Stimulated activated naive CD8-positive, alpha-beta T cell treated with anti-CD3 and anti-CD28 coated beads, Interleukin-15, Interleukin-2, amounts not matched to agents 100 ng/mL and 50 ng/mL, for 24 hours (primary cell): ENCODE measurements at regions not wholly inside any gene's neighbourhood (a gene's known extent, or its start where the extent isn't known, plus 50 kb on each side); places are given as distances from the start of the nearest gene placed in this dataset.

Experiments used
- H3K27ac Mint-ChIP-seq: one replicate; pipeline ENCODE4 v1.8.0; 2021; ENCODE audit warnings: mild to moderate bottlenecking, mixed read lengths
- H3K27me3 Mint-ChIP-seq: one replicate; pipeline ENCODE4 v1.8.0; 2021; ENCODE audit warnings: mixed read lengths
- H3K36me3 Mint-ChIP-seq: one replicate; pipeline ENCODE4 v1.8.0; 2021; ENCODE audit warnings: low read depth, mixed read lengths
- H3K4me1 Mint-ChIP-seq: one replicate; pipeline ENCODE4 v1.8.0; 2021; ENCODE audit warnings: low read depth, mixed read lengths
- H3K4me3 Mint-ChIP-seq: one replicate; pipeline ENCODE4 v1.8.0; 2021; ENCODE audit warnings: mild to moderate bottlenecking, mixed read lengths
- H3K9me3 Mint-ChIP-seq: one replicate; pipeline ENCODE4 v1.8.0; 2021; ENCODE audit warnings: mixed read lengths

DNA sequence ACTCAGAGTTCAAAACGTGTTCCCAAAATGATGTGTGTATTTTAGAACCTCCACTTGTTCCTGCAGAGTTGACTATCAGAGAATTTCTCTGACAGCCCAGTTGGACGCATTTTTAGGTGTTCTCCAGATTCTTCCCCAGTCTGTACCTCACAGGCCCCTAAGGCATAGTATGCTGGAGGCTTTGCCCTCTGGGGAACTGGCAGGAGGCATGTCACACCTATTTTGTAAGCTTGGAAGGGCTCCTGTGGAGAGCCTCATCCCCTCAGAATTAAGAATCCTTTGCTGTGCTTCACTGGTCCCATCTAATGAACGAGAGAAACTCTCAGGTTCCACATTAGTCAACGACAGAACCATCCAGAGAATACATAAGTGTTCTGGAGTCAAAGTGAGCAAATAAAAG is 144.1 kb upstream of the SLC30A5 start:
- Mint-ChIP-seq H3K9me3 (no peaks in the 10 kb centered on the region), H3K4me3 (no peak overlapping the region), H3K4me1 (no peaks in the 10 kb centered on the region), H3K27me3 (no peaks in the 10 kb centered on the region), H3K36me3 (no peaks in the 10 kb centered on the region), H3K27ac (no peak overlapping the region)

DNA sequence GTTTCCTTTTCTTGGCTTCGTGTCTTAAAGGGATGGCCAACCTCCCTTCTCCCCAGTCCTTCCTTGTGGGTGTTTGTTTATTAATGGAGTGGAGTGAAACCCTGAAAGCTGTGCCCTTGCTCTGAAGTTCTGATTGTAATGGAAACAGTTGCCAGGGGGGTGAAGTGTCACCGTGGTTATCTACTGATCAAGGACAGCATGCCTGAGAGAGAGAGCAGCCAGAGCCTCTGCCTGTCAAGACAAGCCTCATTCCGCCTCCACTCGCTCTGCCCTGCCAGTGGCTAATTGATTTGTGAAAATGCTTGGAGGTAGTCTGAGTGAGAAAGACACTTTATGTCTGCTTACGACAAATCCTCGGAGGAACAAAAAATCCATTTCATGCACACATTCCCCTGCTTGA is 143.7 kb upstream of the SLC30A5 start:
- Mint-ChIP-seq H3K27ac (no peak overlapping the region), H3K9me3 (no peaks in the 10 kb centered on the region), H3K4me3 (no peak overlapping the region), H3K36me3 (no peaks in the 10 kb centered on the region), H3K27me3 (no peaks in the 10 kb centered on the region), H3K4me1 (no peaks in the 10 kb centered on the region)

DNA sequence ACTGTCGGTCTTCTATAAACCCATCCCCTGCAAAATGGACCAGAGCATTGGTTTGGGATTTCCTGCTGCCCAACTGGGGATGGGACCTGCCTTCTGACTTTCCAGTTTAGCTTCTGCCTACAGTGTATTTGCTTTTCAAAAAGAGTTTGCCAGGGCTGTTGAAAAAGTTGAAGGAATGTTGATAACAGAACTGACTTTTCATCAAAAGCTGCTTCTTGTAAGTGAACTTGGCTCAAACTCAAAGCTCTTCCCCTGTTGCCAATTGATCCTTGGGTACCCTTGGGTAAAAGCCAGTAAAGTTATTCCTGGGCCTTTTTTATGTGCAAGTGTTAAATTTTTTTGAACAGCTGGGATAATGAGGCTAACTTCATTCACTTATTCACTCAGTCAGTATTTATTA is 142.9 kb upstream of the SLC30A5 start:
- no peak overlapping the region for H3K4me3 Mint-ChIP-seq
- no peaks in the 10 kb centered on the region for H3K4me1 Mint-ChIP-seq
- H3K27me3 Mint-ChIP-seq = no peaks in the 10 kb centered on the region
- H3K9me3 Mint-ChIP-seq = no peaks in the 10 kb centered on the region
- H3K36me3 Mint-ChIP-seq = no peaks in the 10 kb centered on the region
- H3K27ac Mint-ChIP-seq = no peak overlapping the region

DNA sequence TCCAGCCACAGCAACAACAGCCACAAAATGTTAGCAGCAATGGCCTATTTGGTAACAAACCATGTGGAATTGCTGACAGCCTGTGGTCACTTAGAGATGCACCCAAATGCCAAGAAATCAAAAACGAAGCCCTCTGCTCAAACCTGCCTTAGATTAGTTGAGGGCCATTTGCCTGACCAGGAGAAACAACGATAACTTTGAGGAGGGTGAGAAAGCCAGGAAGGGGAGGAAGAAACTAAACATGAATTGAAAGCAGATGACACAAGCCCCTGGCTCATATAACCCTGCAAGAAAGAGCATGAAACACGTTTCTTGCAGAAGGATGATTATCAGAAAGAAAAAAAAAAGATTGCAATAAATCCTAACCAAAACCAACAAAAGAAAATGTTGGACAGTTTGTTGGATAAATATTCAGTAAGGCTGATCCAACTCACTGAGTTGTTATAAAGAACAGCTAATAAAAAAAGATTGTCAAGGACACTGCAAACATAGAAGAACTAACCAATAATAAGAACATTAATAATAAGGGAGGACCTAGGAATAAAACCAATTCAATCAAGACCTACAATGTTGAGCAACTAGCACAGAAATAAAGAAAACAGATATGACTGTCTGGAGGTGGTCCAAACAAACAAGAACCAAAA is 140.5 kb upstream of the SLC30A5 start:
- Mint-ChIP-seq H3K4me3 (no peak overlapping the region), H3K27ac (no peak overlapping the region), H3K4me1 (no peaks in the 10 kb centered on the region), H3K27me3 (no peaks in the 10 kb centered on the region), H3K9me3 (no peaks in the 10 kb centered on the region), H3K36me3 (no peaks in the 10 kb centered on the region)

DNA sequence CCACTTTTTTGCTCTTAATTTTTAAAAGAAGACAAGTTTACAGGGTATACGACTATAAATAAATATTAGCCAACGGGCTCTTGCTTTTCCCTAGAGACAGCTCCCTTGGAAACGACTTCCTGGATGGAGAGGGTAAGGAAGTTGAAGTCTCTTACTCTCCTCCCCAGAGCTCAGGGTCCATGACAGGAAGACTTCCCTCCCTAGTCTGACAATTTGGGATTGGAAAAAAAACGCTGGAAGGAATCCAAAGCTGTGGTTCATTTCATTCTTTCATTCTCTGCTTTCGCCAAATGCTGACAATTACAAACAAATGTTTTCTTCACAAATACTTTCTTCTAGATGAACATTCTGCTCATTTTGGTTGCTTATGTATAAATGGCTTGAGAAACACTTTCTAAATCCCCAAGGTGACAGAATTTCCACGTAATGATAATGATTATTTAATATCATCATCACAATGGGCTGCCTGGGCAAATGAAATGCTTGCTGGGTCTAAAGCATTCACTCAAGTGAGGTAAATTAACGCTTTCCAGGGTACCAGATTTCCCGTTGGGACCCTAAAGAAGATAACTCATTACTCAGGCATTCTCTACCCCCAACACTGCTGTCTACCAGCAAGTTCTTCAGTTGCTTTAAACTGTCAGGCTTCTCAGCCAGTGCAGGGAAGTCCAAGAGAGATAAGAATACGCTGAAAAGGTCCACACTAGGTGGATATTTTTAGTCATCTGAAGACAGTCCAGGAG is 139.8 kb upstream of the SLC30A5 start:
- no peaks in the 10 kb centered on the region for H3K4me1 Mint-ChIP-seq
- no peaks in the 10 kb centered on the region for H3K36me3 Mint-ChIP-seq
- H3K27ac Mint-ChIP-seq = no peak overlapping the region
- H3K4me3 Mint-ChIP-seq = no peak overlapping the region
- H3K27me3 Mint-ChIP-seq = no peaks in the 10 kb centered on the region
- no peaks in the 10 kb centered on the region for H3K9me3 Mint-ChIP-seq

DNA sequence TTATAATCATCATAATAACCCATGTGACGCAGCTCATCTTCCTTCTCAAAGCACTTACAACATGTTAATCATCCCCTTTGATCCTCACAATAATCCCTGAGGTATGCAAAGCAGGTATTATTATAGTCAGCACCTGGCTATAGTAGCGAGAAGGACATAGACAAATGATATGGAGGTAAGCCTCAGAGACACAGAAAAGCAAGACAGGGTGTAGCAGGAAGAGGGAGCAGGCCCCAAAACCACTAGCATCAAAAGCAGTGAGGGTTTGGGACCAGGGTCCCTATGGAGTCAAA is 139.2 kb upstream of the SLC30A5 start:
- no peaks in the 10 kb centered on the region for H3K9me3 Mint-ChIP-seq
- H3K27ac Mint-ChIP-seq = no peak overlapping the region
- no peak overlapping the region for H3K4me3 Mint-ChIP-seq
- H3K36me3 Mint-ChIP-seq = no peaks in the 10 kb centered on the region
- H3K27me3 Mint-ChIP-seq = no peaks in the 10 kb centered on the region
- H3K4me1 Mint-ChIP-seq = no peaks in the 10 kb centered on the region

DNA sequence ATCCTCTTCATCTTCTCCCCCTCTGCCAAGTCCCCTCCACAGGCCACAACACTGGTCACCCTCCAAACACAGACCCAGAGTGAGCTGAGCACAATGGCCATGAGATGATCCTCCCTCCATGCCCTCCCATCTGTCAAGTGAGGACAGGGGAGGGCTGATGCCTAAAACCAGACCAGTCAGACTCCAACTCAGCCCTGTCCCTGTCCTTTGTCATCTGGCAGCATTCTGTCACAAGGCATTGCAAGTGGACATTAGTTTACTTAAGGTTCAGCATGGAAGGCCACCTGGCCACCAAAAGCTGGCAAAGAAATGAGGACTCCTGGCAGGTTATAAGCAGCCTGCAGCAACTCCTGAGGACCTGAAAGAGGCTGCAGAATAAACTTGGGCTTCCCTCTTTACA is 136.2 kb upstream of the SLC30A5 start:
- H3K27me3 Mint-ChIP-seq = no peaks in the 10 kb centered on the region
- H3K9me3 Mint-ChIP-seq = no peaks in the 10 kb centered on the region
- no peak overlapping the region for H3K27ac Mint-ChIP-seq
- H3K36me3 Mint-ChIP-seq = no peaks in the 10 kb centered on the region
- no peak overlapping the region for H3K4me3 Mint-ChIP-seq
- H3K4me1 Mint-ChIP-seq = peaks cover under 1% of the 10 kb centered on the region

DNA sequence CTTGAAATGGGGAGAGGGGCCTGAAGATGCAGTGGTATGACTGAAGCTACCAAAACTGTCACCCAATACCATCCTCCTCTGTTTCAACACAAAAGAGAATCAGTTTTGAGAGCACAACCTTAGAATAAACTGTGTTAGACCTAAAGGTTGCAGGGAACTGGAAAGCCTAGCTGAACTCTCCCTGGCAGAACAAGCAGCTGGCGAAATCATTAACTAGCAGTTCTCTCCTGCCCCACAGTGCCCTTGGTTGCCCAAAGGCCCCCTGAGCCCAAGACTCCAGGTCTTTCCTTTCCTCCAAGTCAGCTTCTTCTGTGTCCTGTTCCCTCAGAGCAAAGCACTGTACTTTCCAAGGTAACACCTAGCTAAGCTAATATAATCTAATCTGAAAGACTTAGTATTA is 135.4 kb upstream of the SLC30A5 start:
- peaks cover 4% of the 10 kb centered on the region for H3K4me1 Mint-ChIP-seq
- no peak overlapping the region for H3K27ac Mint-ChIP-seq
- no peaks in the 10 kb centered on the region for H3K27me3 Mint-ChIP-seq
- H3K9me3 Mint-ChIP-seq = no peaks in the 10 kb centered on the region
- H3K4me3 Mint-ChIP-seq = no peak overlapping the region
- H3K36me3 Mint-ChIP-seq = no peaks in the 10 kb centered on the region

DNA sequence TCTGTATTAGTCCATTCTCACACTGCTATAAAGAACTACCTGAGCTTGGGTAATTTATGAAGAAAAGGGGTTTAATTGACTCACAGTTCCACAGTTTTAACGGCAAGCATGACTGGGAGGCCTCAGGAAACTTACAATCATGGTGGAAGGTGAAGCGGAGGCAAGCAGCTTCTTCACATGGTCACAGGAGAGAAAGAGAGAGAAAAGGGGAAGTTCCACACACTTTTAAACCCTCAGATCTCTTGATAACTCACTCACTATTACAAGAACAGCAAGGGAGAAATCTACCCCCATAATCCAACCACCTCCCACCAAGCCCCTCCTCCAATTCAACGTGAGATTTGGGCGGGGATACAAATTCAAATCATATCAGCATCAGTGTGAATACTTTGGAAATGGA is 133.4 kb upstream of the SLC30A5 start:
- Mint-ChIP-seq H3K9me3 (no peaks in the 10 kb centered on the region), H3K27ac (no peak overlapping the region), H3K36me3 (no peaks in the 10 kb centered on the region), H3K4me3 (no peak overlapping the region), H3K4me1 (peaks cover 4% of the 10 kb centered on the region), H3K27me3 (no peaks in the 10 kb centered on the region)

DNA sequence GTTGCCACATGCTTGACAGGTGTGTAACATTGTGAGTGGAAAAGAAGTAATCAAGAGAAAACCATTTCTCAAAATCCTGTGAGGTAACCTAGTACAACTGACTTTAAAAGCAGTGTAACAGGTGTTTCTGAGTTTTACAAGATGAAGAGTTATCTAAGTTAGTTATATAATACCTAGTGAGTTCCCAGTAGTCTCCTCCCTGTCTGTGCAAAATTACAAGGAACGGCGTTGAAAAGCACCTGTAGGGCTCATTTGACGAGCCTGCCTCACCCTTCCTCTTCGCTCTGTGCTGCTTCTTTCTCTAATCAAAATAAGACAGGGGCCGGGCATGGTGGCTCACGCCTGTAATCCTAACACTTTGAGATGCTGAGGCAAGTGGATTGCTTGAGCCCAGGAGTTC is 132.9 kb upstream of the SLC30A5 start:
- peaks cover 4% of the 10 kb centered on the region for H3K4me1 Mint-ChIP-seq
- no peaks in the 10 kb centered on the region for H3K36me3 Mint-ChIP-seq
- H3K9me3 Mint-ChIP-seq = no peaks in the 10 kb centered on the region
- H3K27ac Mint-ChIP-seq = no peak overlapping the region
- no peak overlapping the region for H3K4me3 Mint-ChIP-seq
- no peaks in the 10 kb centered on the region for H3K27me3 Mint-ChIP-seq

DNA sequence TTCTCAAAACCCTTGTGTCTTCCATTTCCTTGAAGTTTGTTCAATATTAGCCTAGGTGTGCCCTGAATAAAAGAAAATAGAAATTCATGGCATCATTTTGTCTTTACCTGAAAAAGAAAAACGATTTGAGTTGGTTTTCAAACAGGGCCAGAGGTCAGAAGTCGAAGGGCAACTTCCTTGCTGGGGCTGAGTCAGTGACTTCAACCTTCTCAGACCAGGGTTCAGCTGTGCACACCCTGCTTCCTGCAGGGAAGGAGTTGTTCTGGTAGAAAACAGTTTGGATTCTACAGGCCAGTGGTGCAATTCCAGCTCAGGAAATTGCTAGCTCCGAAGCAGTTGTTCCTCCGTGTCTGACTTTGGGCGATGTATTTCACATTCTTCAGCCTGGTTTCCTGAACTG is 132.1 kb upstream of the SLC30A5 start:
- Mint-ChIP-seq H3K9me3 (no peaks in the 10 kb centered on the region), H3K36me3 (no peaks in the 10 kb centered on the region), H3K4me1 (peaks cover 4% of the 10 kb centered on the region), H3K4me3 (no peak overlapping the region), H3K27ac (no peak overlapping the region), H3K27me3 (no peaks in the 10 kb centered on the region)

DNA sequence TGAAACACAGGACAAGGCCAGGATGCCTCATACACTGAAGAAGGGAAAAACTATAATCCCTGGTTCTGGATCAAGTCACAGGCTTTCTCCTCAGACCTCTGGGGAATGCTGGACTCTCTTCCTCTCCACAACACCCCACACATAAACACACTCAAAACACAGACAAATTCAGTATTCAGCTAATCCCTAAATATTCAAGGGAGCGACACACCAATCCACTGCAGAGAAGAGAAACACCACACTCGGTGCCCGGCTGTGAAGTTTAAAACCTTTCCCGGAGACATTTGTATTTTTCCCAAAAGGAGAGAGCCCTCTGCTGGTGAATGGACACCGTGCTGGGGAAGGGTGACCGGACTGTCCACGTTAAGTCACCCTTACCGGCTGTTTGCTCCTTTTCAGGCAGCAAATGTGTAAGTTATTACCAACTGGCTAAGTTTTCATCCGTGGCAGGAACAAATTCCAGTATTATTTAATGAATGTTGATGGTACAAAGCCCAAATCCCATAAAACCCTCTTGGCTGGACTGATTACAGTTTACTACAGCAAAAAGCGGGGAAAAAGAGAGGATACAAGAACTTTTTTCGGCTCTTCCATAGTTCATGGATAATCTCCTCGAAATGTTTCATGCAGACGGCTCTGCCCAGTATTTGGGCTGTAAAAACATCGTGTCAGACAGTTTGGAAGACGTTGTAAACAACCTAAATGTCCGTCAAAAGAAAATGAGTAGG is 130.9 kb upstream of the SLC30A5 start:
- Mint-ChIP-seq H3K4me3 (no peak overlapping the region), H3K9me3 (no peaks in the 10 kb centered on the region), H3K4me1 (peaks cover 4% of the 10 kb centered on the region), H3K27ac (no peak overlapping the region), H3K27me3 (no peaks in the 10 kb centered on the region), H3K36me3 (no peaks in the 10 kb centered on the region)

DNA sequence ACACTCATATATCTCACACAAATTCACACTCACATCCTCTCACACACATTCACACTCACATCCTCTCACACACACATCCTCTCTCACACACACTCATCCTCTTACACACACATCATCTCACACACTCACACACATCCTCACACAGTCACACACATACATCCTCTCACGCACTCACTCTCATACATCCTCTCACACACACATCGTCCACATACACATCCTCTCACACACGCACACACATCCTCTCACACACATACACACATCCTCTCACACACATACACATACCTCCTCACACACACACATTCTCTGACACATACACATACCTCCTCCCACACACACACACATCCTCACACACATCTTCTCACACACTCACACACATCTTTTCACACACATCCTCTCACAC is 129.1 kb upstream of the SLC30A5 start:
- H3K4me3 Mint-ChIP-seq = no peak overlapping the region
- H3K4me1 Mint-ChIP-seq = peaks cover 4% of the 10 kb centered on the region
- H3K27ac Mint-ChIP-seq = no peak overlapping the region
- no peaks in the 10 kb centered on the region for H3K9me3 Mint-ChIP-seq
- no peaks in the 10 kb centered on the region for H3K36me3 Mint-ChIP-seq
- H3K27me3 Mint-ChIP-seq = no peaks in the 10 kb centered on the region

DNA sequence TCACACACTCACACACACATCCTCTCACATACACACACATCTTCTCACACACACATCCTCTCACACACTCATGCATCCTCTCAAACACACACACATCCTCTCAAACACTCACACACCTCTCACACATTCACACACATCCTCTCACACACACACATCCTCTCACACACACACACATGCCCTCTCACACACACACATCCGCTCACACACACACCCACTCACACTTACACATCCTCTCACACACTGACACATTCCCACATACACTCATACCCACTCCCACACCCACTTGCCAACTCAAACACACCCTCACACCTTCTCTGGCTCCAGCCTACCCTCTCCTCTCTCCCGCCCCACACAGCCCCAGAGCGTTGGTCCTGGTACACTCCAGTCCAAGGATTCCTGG is 127.9 kb upstream of the SLC30A5 start:
- Mint-ChIP-seq H3K27ac (no peak overlapping the region), H3K9me3 (no peaks in the 10 kb centered on the region), H3K4me3 (no peak overlapping the region), H3K4me1 (peaks cover 4% of the 10 kb centered on the region), H3K36me3 (no peaks in the 10 kb centered on the region), H3K27me3 (peaks cover 4% of the 10 kb centered on the region)

DNA sequence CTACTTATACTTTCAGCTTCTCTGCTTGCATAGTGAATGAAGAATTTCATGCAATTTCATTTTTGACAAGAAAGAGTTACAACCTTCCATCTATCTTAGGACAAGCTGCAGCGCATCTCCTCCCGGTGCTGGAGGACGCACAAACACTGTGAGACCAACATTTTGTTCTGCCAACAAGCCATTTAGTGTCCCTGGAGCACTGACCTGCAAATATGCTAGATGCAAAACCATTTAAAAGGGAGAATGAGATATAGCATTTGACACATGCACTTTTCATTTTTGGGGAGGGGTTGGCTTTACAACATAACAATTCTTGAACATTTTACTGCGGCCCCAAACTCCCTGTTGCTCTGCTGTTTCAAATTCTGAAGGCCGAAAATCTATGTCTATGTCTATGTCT is 127.2 kb upstream of the SLC30A5 start:
- no peaks in the 10 kb centered on the region for H3K36me3 Mint-ChIP-seq

DNA sequence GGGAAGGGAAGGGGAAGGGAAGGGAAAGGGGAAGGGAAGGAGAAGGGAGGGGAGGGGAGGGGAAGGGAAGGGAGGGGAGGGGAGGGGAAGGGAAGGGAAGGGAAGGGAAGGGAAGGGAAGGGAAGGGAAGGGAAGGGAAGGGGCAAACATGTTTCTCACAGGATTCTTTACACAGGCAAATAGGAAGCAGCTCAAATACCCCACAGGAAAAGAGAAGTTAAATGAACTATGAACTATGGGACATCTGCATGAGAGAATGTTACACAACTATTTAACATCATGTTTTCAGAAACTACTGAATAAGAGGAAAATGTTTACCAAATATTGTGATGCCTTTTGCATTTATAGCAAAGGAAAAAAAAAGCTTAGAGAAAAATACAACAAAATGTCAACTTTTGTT is 125.4 kb upstream of the SLC30A5 start:
- no peak overlapping the region for H3K4me3 Mint-ChIP-seq
- no peaks in the 10 kb centered on the region for H3K4me1 Mint-ChIP-seq
- no peaks in the 10 kb centered on the region for H3K36me3 Mint-ChIP-seq
- no peaks in the 10 kb centered on the region for H3K9me3 Mint-ChIP-seq
- no peak overlapping the region for H3K27ac Mint-ChIP-seq
- peaks cover 10% of the 10 kb centered on the region for H3K27me3 Mint-ChIP-seq

More for the DNA sequence above, 127.2 kb upstream of the SLC30A5 start:
- Mint-ChIP-seq H3K9me3 (no peaks in the 10 kb centered on the region), H3K27me3 (peaks cover 4% of the 10 kb centered on the region), H3K4me3 (no peak overlapping the region), H3K4me1 (peaks cover 4% of the 10 kb centered on the region), H3K27ac (no peak overlapping the region)
